ENCODE measurements at regions not wholly inside any gene's neighbourhood (a gene's known extent, or its start where the extent isn't known, plus 50 kb on each side); places are given as distances from the start of the nearest gene placed in this dataset.

GRCh38 chr6:113127786-113128419 lies 729.2 kb upstream of the MARCKS start:
- no peak for ATAC-seq
- no peak for TF ChIP-seq CTCF (IDR thresholded peaks at IDR 0.05)
- H3K9me3 ChIP-seq, result no peaks in the 10 kb centered on the region
- no peak overlapping the region for H3K27ac ChIP-seq
- DNase-seq, result no peak
- H3K27me3 ChIP-seq, result no peaks in the 10 kb centered on the region
- WGBS, 2 donors, result 94 to 96% methylated on average over 5 of the region's 5 CpGs
- intact Hi-C loops (cut with DNase I), result no loop called here
- no peak overlapping the region for H3K4me3 ChIP-seq
- no peaks in the 10 kb centered on the region for H3K36me3 ChIP-seq
- H3K4me1 ChIP-seq, result no peaks in the 10 kb centered on the region

- Histone ChIP-seq H3K27me3 (no peaks in the 10 kb centered on the region), H3K4me3 (no peak overlapping the region), H3K9me3 (no peaks in the 10 kb centered on the region), H3K36me3 (no peaks in the 10 kb centered on the region), H3K4me1 (no peaks in the 10 kb centered on the region), H3K27ac (no peak overlapping the region)
- intact Hi-C loops (cut with DNase I), result no loop called here
- DNase-seq, result no peak
- TF ChIP-seq CTCF (IDR thresholded peaks at IDR 0.05), result no peak
- 83 to 90% methylated on average over 3 of the region's 3 CpGs for WGBS, 2 donors
- no peak for ATAC-seq
Measured at GRCh38 chr6:113128661-113129060, 728.5 kb upstream of the MARCKS start.

GRCh38 chr6:113129991-113130390 lies 727.2 kb upstream of the MARCKS start:
- no peaks in the 10 kb centered on the region for H3K36me3 ChIP-seq
- intact Hi-C loops (cut with DNase I), result no loop called here
- H3K4me3 ChIP-seq, result no peak overlapping the region
- ATAC-seq, result no peak
- H3K9me3 ChIP-seq, result no peaks in the 10 kb centered on the region
- 59 to 85% methylated on average over 2 of the region's 2 CpGs for WGBS, 2 donors
- H3K4me1 ChIP-seq, result no peaks in the 10 kb centered on the region
- H3K27ac ChIP-seq, result no peak overlapping the region
- H3K27me3 ChIP-seq, result no peaks in the 10 kb centered on the region
- no peak for DNase-seq
- no peak for TF ChIP-seq CTCF (IDR thresholded peaks at IDR 0.05)

GRCh38 chr6:113137426-113137825 lies 719.7 kb upstream of the MARCKS start:
- DNase-seq, result peak; percentile 21 to 31
- Histone ChIP-seq H3K4me1 (peaks cover 0 to 13% (median 5%) of the 10 kb centered on the region in 9 donors), H3K36me3 (no peaks in the 10 kb centered on the region), H3K27me3 (no peaks in the 10 kb centered on the region), H3K9me3 (no peaks in the 10 kb centered on the region), H3K4me3 (no peak overlapping the region), H3K27ac (peak overlapping the region in 1 of 10 donors; percentile 6)
- ATAC-seq, result peak; percentile 27 to 90 (median 78)
- WGBS, 2 donors, result 37 to 62% methylated on average over 7 of the region's 7 CpGs
- intact Hi-C loops (cut with DNase I), result no loop called here
- no peak for TF ChIP-seq CTCF (IDR thresholded peaks at IDR 0.05)
